ENCODE measurements at regions not wholly inside any gene's neighbourhood (a gene's known extent, or its start where the extent isn't known, plus 50 kb on each side); places are given as distances from the start of the nearest gene placed in this dataset.

GRCh38 chr12:108040947-108041346, 88.1 kb upstream of the WSCD2 start:
- TF ChIP-seq CTCF (IDR thresholded peaks at IDR 0.05) (no peak), POLR2A (IDR thresholded peaks at IDR 0.05) (no peak)
